Spleen (tissue), 11 donors: ENCODE measurements at regions not wholly inside any gene's neighbourhood (a gene's known extent, or its start where the extent isn't known, plus 50 kb on each side); places are given as distances from the start of the nearest gene placed in this dataset.

Source experiments
- DNase-seq: peaks from one replicate; pipeline ENCODE4 v3.0.0-alpha.2; 2020
- H3K27ac ChIP-seq, 8 donors: fragments of 200-600 bp; sonication (generic) in 7 of 8; 1 replicate in 4 of 8; 2 replicates in 4 of 8; pipeline versions ENCODE4 v1.5.0 to v1.8.0; 2016 to 2021; ENCODE audit warnings: inconsistent platforms in 4 of 8, mild to moderate bottlenecking in 4 of 8, moderate library complexity in 1 of 8
- H3K27me3 ChIP-seq, 7 donors: fragments of 200-600 bp; sonication (generic) in 6 of 7; replicated peaks in 1 of 7; 1 replicate in 4 of 7; 2 replicates in 3 of 7; pipeline versions ENCODE4 v1.5.0 to v1.8.0; 2016 to 2021; ENCODE audit warnings: inconsistent platforms in 3 of 7, mild to moderate bottlenecking in 1 of 7
- H3K36me3 ChIP-seq, 6 donors: fragments of 200-600 bp; sonication (generic) in 5 of 6; 1 replicate in 4 of 6; 2 replicates in 2 of 6; pipeline versions ENCODE4 v1.5.0 to v1.8.0; 2016 to 2021; ENCODE audit warnings: inconsistent platforms in 2 of 6
- H3K4me1 ChIP-seq, 6 donors: fragments of 200-600 bp; sonication (generic) in 5 of 6; 1 replicate in 3 of 6; 2 replicates in 3 of 6; pipeline versions ENCODE4 v1.5.0 to v1.8.0; 2016 to 2021; ENCODE audit warnings: inconsistent platforms in 3 of 6
- H3K4me3 ChIP-seq, 8 donors: fragments of 200-600 bp; sonication (generic) in 7 of 8; 1 replicate in 4 of 8; 2 replicates in 4 of 8; pipeline versions ENCODE4 v1.5.0 to v1.8.0; 2016 to 2021; ENCODE audit warnings: inconsistent platforms in 4 of 8, mild to moderate bottlenecking in 4 of 8, moderate library complexity in 2 of 8
- H3K9me3 ChIP-seq, 8 donors: fragments of 200-600 bp; sonication (generic) in 7 of 8; 1 replicate in 4 of 8; 2 replicates in 4 of 8; pipeline versions ENCODE4 v1.5.0 to v1.8.0; 2016 to 2021; ENCODE audit warnings: inconsistent platforms in 4 of 8
- POLR2A ChIP-seq, 3 donors: fragments of 450-650 bp; IDR thresholded peaks; one replicate each; pipeline ENCODE4 v1.5.1; 2017; ENCODE audit warnings: antibody characterized with exemption in 3 of 3, mild to moderate bottlenecking in 1 of 3
- POLR2AphosphoS5 ChIP-seq, 3 donors: sonication (generic); formaldehyde crosslinking; IDR thresholded peaks; one replicate each; pipeline ENCODE4 v1.5.1; 2017; ENCODE audit warnings: antibody characterized with exemption in 3 of 3
- WGBS, 5 donors: extraction: QIAGEN DNeasy Blood & Tissue Kit in 3 of 5; methylation state at CpG; one replicate each; pipeline versions ENCODE4 v1.1.5 to v1.1.7; 2013 to 2018; 5-methylcytosine and 5-hydroxymethylcytosine counted together
- intact Hi-C: fragments of 100-400 bp; cut with DNase I; formaldehyde crosslinking; loops from one replicate; pipeline ENCODE4 v1.15.0; 2023; ENCODE audit warnings: low total_unique reads
- TF ChIP-seq, protein P1 (sequence below), 11 experiments: fragments of 200-600 bp in 7 of 11; fragments of 450-650 bp in 4 of 11; sonication (generic) in 4 of 11; IDR thresholded peaks in 8 of 11; conservative IDR thresholded peaks in 3 of 11; 1 replicate in 7 of 11; 2 replicates in 4 of 11; pipeline versions ENCODE4 v1.4.0 to v1.8.0; 2016 to 2021; ENCODE audit warnings: antibody characterized with exemption in 11 of 11, inconsistent platforms in 4 of 11, mild to moderate bottlenecking in 1 of 11
- donor health status: healthy with polysubstance abuse.
- donor health status: DM: no; HTN: no; CAD: no; lungs with moderate emphysema.
- donor health status: DM: no; HTN: no; CAD: no.
- donor health status: Bipolar disorder and iron deficiency.
- donor health status: healthy.
- donor health status: DM: no; HTN: no; CAD: no.
- donor health status: DM: yes; HTN: yes; CAD: no.

GRCh38 chr6:27136978-27137814, 110.3 kb upstream of the PRSS16 start:
- 67 to 90% (median 79%) methylated on average over 5 of the region's 5 CpGs for WGBS, 5 donors
- Histone ChIP-seq H3K4me1 (peaks cover 22 to 88% (median 55%) of the 10 kb centered on the region in 6 donors), H3K36me3 (peaks cover 0 to 15% (median 0%) of the 10 kb centered on the region in 6 donors), H3K27me3 (no peaks in the 10 kb centered on the region), H3K4me3 (no peak overlapping the region), H3K27ac (peak overlapping the region in 7 of 8 donors; percentile 1 to 99 (median 23)), H3K9me3 (no peaks in the 10 kb centered on the region)
- no peak for DNase-seq
- TF ChIP-seq POLR2AphosphoS5 (IDR thresholded peaks at IDR 0.05) (no peak), POLR2A (IDR thresholded peaks at IDR 0.05) (no peak)
- TF ChIP-seq, protein P1, sequence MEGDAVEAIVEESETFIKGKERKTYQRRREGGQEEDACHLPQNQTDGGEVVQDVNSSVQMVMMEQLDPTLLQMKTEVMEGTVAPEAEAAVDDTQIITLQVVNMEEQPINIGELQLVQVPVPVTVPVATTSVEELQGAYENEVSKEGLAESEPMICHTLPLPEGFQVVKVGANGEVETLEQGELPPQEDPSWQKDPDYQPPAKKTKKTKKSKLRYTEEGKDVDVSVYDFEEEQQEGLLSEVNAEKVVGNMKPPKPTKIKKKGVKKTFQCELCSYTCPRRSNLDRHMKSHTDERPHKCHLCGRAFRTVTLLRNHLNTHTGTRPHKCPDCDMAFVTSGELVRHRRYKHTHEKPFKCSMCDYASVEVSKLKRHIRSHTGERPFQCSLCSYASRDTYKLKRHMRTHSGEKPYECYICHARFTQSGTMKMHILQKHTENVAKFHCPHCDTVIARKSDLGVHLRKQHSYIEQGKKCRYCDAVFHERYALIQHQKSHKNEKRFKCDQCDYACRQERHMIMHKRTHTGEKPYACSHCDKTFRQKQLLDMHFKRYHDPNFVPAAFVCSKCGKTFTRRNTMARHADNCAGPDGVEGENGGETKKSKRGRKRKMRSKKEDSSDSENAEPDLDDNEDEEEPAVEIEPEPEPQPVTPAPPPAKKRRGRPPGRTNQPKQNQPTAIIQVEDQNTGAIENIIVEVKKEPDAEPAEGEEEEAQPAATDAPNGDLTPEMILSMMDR (IDR thresholded peaks at IDR 0.05 in 8 of 11, conservative IDR thresholded peaks at IDR 0.05 in 3 of 11) = no peak
- intact Hi-C loops = no loop called here

DNA sequence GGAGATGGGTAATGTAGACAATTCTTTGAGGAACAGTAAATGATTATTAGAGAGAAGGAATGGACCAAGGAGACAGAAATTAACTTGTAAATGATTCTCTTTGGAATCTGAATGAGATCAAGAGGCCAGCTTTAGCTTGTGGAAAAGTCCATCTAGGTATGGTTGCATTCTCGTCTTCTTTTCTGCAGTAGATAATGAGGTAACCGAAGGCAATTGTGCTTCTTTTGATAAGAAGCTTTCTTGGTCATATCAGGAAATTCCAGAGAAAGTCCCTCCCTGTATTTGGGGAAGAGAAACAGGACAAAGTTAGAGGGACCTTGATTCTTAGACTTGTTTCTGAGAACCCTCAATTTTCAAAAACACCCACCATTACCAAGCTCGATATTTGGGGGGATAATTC, 109.1 kb upstream of the PRSS16 start:
- intact Hi-C loops = no loop called here
- Histone ChIP-seq H3K9me3 (no peaks in the 10 kb centered on the region), H3K27ac (peak overlapping the region; percentile 95 to 99 (median 96)), H3K36me3 (peaks cover 0 to 27% (median 4%) of the 10 kb centered on the region in 6 donors), H3K4me3 (peak overlapping the region in 1 of 8 donors; percentile 79), H3K4me1 (peaks cover 30 to 97% (median 62%) of the 10 kb centered on the region in 6 donors), H3K27me3 (no peaks in the 10 kb centered on the region)
- no peak for DNase-seq
- WGBS, 5 donors = 47 to 67% (median 64%) methylated on average over 3 of the region's 3 CpGs
- TF ChIP-seq POLR2A (IDR thresholded peaks at IDR 0.05) (no peak), POLR2AphosphoS5 (IDR thresholded peaks at IDR 0.05) (no peak)
- TF ChIP-seq, protein P1 (IDR thresholded peaks at IDR 0.05 in 8 of 11, conservative IDR thresholded peaks at IDR 0.05 in 3 of 11) = no peak

DNA sequence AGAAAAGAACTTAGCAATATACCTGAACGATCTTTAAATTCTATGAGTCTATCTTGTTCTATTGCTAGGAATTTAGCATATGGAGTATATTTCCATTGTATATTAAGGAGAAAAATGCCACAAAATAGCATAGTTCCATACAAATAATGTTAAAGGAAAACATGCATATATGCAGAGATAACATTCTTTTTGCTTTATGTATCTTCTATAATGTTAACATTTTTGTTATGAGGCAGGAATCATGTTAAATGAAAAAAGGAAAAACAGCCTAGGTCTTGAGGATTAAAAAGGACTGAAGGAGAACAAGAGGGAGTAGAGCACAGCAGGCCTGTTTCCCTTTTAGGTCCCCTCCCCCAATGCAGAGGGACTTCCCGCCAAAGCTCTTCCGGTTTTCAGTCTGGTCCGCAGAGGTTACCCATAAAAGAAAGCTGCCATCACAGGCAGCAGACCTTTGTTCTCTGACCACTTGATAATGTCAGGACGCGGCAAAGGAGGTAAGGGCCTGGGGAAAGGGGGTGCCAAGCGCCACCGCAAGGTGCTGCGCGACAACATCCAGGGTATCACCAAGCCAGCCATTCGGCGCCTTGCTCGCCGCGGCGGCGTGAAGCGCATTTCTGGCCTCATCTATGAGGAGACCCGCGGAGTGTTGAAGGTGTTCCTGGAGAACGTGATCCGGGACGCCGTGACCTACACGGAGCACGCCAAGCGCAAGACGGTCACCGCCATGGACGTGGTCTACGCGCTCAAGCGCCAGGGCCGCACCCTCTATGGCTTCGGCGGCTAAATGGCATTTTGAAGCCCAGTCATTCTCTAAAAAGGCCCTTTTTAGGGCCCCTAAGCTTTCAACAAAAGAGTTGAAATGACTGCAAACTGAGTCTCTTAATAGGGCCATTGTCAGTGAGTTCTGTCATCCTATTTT, 108.4 kb upstream of the PRSS16 start:
- Histone ChIP-seq H3K36me3 (peaks cover 0 to 27% (median 4%) of the 10 kb centered on the region in 6 donors), H3K4me3 (peak overlapping the region; percentile 53 to 79 (median 58)), H3K9me3 (no peaks in the 10 kb centered on the region), H3K27me3 (no peaks in the 10 kb centered on the region), H3K27ac (peak overlapping the region; percentile 95 to 99 (median 96)), H3K4me1 (peaks cover 30 to 97% (median 62%) of the 10 kb centered on the region in 6 donors)
- peak; percentile 89 for DNase-seq
- intact Hi-C loops = no loop called here
- WGBS, 5 donors = 1 to 2% (median 2%) methylated on average over 20 to 36 of the region's 36 CpGs
- peak; percentile 40 to 95 (median 59) for TF ChIP-seq POLR2A (IDR thresholded peaks at IDR 0.05)
- TF ChIP-seq, protein P1 (IDR thresholded peaks at IDR 0.05 in 8 of 11, conservative IDR thresholded peaks at IDR 0.05 in 3 of 11) = peak in 3 of 11 experiments; percentile 5 to 26 (median 9)
- TF ChIP-seq POLR2AphosphoS5 (IDR thresholded peaks at IDR 0.05) = peak; percentile 97 to 99 (median 99)
